ENCODE measurements at regions not wholly inside any gene's neighbourhood (a gene's known extent, or its start where the extent isn't known, plus 50 kb on each side); places are given as distances from the start of the nearest gene placed in this dataset.

DNA sequence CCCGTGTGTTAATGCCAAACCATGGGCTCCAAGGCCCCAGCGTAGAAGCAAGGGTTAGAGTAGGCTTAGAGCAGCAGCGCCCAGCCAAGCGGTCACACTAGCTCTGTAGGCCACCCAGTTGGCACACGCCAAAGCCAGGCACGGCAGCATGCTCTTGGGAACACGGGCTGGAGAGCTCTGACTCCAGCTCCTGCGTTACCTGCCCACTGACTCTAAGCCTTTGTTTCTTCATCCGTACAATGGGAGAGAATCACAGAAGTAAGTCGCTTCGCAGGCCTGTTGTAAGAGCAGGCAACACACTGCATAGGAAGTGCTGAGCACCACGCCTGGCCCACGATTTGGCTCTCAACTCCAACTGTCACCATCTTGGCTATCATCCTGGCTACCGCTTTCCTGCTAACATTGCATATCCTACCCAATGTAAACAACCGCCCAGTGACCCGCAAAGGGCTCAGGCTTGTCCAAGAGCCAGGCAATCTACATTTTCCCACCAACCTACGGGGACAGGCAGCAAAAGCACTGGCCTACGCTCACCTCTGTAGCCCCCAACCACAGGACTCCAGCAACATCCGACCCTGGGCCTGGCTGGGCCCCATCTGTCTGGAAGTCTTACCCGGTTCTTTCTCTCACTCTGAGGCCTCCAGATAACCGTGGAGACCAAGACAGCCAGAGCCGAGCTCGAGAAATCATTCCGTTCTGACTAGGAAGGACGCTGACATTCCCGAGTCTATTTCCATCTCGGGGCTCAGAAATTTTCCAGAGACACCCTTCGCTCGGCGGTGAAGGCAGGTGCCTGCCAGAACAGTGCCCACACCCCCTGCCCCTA lies 91.5 kb upstream of the ZNF507 start:
- TF ChIP-seq CTCF (IDR thresholded peaks at IDR 0.05), result no peak
- TF ChIP-seq EP300 (IDR thresholded peaks at IDR 0.05), result no peak
- TF ChIP-seq POLR2AphosphoS5 (IDR thresholded peaks at IDR 0.05), result no peak
- TF ChIP-seq POLR2A (IDR thresholded peaks at IDR 0.05), result no peak

All from gastroesophageal sphincter (tissue), 3 donors.